GF-D8 (cell line): ENCODE measurements at regions not wholly inside any gene's neighbourhood (a gene's known extent, or its start where the extent isn't known, plus 50 kb on each side); places are given as distances from the start of the nearest gene placed in this dataset.
A peak's percentile ranks its signal among the peaks of the same experiment; 100 is the strongest.

Source experiments
- DNase-seq: peaks from one replicate; lab custom pipeline; 2025; lab: John Stamatoyannopoulos, UW

- no peak for DNase-seq
These were observed 117.8 kb upstream of the SERP2 start for GRCh38 chr13:44255771-44256364.

GRCh38 chr13:44257796-44258195 is 115.8 kb upstream of the SERP2 start:
- DNase-seq, result no peak

GRCh38 chr13:44259045-44260027 is 114.3 kb upstream of the SERP2 start:
- peak; percentile 84 for DNase-seq

DNA sequence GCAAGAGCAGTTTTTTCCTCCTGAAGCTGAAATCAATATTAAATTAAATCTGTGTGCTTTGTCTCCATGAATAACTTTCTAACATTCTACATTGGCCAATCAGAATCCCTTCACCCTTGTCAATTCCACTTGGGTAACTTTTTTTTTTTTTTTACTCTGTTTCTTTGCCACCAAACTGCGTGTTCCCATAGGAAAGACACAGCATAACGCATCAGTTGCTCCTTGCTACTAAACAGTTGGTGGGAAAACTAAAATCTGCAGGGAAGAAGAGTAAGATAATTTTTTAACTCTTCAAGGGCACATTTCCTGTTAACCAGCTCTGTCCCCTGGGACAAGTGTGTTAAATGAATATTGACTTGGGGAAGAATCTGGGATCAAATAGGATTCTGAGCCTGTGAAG is 113.3 kb upstream of the SERP2 start:
- DNase-seq, result no peak

DNA sequence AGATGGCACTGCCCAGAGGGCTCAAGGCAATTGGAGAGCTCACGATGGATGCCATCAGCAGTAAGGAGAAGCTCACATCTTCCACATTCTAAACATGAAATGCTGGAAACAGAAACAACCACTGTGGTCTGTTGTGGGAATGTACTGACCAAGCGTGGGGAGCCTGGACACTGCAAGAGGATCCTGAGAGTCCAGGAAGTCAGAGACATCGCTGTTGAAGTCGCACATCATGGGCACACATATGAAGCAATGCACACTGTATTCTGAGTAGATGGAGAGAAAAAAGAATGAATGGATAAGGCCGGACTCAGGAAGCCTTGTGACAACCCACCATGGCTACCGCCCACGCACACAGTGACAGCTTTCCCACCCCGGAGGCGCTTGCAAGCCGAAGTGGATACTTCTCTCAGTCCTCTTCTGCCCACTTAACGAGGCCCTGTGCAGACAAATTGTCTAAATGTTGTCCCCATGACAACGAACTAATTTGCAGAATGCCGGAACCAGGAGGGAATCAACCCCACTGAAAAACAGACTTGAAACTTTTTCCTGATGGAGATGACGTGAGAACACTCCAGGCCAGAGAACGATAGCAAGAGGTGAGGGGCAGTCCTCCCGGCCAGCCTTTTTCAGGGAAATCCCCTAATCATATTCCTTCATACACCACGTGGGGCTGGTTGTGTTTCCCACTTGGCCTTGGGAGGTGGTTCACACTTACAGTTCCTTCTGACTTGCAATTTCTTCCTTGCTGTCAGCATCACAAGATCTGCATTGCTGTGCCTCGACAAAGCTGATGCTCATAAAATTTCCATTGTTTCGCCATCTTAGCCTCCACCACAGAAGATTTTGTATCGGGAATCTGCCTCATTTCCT is 109.6 kb upstream of the SERP2 start:
- DNase-seq, result no peak

DNA sequence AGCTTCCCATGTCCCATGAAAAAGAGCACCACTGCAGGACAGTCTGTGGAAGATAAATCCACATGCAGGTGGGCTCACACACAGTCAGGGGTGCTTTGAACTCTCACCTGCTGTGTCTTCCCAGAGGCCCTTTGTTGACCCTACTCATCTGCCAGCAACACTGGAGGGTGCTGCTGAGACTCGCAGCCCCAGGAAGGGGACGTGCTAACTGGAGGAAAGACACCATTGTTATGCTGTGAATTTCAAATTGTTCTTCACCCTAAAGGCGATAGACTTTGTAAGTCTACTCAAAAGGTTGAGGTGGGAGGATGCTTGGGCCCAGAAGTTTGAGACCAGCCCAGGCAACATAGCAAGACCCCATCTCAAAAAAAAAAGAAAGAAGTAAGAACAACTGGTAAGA is 107.3 kb upstream of the SERP2 start:
- no peak for DNase-seq

- DNase-seq, result no peak
These were observed 106.9 kb upstream of the SERP2 start for GRCh38 chr13:44266772-44267171.

GRCh38 chr13:44267203-44267602 is 106.4 kb upstream of the SERP2 start:
- no peak for DNase-seq

DNA sequence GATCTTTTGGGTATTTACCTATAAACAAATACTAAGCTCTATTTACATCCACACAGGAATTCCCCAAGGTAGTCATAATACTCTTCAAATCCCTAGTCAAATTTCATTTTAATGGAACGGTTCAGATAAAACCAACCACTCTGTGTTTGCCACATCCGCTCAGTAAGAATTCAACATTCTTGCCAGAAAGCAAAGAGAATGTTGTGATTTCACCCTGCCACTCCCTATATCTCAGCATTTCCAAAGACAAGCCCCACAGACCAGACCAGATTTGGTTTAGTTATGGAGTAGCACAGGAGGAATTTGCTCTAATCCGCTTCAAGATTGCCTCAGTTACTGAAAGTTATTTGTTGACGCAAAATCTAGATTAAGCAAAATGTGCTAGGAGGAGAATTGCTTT is 105.6 kb upstream of the SERP2 start:
- no peak for DNase-seq

DNA sequence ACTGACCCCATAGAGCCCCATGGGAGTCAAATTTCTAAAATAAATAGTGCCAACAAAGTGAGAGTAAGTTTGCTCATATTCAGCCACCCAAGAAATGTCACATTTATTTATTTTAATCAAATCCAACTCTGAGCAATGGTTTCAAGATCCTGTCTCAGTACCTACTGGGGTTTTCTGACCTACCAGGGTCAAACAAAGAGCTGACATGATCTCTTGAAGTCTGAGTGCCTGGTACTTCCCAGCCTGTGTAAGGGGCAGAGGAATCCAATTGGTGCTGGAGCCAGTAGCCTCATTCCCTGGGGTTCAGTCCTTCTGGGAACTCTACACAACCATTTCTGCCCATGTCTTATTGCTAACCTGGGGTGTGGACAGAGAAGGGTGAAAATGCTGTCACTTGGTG is 104.6 kb upstream of the SERP2 start:
- DNase-seq, result no peak

DNA sequence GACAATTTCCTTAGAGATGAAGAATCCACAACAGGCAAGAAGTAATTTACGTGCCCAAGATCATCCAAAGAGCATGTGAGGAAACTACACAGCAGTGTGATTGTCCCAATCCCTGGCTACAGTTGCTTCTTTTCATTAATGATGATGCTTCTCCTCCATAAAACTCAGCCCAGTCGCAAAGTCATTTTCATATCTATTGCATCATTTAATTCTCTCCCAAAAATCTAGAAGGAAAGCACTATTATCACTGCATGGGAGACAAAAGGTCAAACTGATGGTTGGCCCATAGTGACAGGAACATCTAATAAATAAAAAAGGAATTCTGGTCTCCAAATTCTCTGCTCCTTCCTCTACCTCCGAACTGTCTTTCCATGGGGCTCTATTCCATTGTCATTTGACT is 103.5 kb upstream of the SERP2 start:
- DNase-seq, result no peak

GRCh38 chr13:44271031-44271455 is 102.6 kb upstream of the SERP2 start:
- no peak for DNase-seq

GRCh38 chr13:44271473-44271872 is 102.2 kb upstream of the SERP2 start:
- no peak for DNase-seq

- DNase-seq, result no peak
These were observed 101.7 kb upstream of the SERP2 start for GRCh38 chr13:44271915-44272341.

- no peak for DNase-seq
These were observed 100.9 kb upstream of the SERP2 start for GRCh38 chr13:44272692-44273091.

- DNase-seq, result no peak
These were observed 100.4 kb upstream of the SERP2 start for GRCh38 chr13:44273216-44273615.

- DNase-seq, result no peak
These were observed 99.4 kb upstream of the SERP2 start for GRCh38 chr13:44273991-44274770.

- DNase-seq, result no peak
These were observed 98.8 kb upstream of the SERP2 start for GRCh38 chr13:44274771-44275205.

DNA sequence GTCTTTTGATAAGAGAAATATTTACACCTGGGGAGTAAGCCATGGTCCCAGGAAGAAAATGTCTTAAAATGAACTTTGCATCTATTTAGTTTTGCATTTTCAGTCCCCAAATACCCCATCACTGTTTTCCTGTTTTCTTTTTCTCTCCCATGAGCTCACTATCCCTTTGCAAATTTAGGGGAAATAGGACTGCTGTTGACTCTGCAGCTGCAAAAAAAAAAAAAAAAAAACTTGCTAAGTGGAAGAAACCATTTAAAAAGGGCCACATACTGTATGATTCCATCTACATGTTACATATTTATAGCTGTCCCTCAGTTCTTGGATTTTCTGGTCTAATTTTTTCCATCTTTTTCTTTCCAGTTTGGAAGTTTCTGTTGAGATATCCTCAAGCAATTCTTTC is 98.2 kb upstream of the SERP2 start:
- DNase-seq, result no peak

DNA sequence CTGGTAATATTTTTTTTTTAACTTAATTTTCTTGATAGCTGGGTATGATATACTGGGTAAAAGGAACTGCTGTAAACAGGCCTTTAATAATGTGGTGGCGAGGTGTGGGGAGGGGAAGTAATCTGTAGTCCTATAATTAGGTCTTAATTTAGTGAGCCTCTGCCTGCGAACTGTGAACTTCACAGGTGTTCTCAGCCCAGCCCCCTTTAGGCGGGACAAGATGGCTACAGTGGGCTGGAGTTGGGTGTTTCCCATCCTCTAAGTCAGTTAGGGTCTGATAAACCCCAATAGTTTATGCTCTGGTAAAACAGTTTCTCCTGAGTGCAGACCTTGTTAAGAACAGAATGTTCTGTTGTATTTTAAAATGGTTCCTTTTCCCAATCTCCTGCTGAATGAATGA is 97.6 kb upstream of the SERP2 start:
- no peak for DNase-seq

- DNase-seq, result no peak
These were observed 96.2 kb upstream of the SERP2 start for GRCh38 chr13:44277459-44277858.

- DNase-seq, result no peak
These were observed 95.5 kb upstream of the SERP2 start for GRCh38 chr13:44278166-44278565.
